ENCODE measurements at regions not wholly inside any gene's neighbourhood (a gene's known extent, or its start where the extent isn't known, plus 50 kb on each side); places are given as distances from the start of the nearest gene placed in this dataset.

DNA sequence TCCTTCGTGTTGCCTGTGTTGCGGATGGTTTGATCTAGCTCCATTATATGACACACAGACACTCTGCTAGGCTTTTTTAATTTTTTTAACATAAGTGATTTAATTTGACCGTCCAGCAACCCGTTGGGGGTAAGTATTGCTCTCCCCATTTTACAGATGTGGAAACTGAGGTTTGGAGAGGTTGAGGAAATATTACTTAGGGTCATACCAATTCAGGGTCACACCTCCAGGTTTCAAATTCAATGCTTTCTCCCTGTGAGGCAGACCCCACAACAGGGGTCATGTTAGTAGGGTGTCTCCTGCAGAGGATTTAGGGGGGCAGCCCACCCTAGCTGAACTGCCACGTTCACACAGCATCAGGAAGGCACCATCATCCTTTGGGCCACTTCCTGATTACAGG lies 179.4 kb downstream of the COPRS start:
- TF ChIP-seq, protein P1, sequence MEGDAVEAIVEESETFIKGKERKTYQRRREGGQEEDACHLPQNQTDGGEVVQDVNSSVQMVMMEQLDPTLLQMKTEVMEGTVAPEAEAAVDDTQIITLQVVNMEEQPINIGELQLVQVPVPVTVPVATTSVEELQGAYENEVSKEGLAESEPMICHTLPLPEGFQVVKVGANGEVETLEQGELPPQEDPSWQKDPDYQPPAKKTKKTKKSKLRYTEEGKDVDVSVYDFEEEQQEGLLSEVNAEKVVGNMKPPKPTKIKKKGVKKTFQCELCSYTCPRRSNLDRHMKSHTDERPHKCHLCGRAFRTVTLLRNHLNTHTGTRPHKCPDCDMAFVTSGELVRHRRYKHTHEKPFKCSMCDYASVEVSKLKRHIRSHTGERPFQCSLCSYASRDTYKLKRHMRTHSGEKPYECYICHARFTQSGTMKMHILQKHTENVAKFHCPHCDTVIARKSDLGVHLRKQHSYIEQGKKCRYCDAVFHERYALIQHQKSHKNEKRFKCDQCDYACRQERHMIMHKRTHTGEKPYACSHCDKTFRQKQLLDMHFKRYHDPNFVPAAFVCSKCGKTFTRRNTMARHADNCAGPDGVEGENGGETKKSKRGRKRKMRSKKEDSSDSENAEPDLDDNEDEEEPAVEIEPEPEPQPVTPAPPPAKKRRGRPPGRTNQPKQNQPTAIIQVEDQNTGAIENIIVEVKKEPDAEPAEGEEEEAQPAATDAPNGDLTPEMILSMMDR (IDR thresholded peaks at IDR 0.05), result no peak
- no peak for TF ChIP-seq EZH2 (IDR thresholded peaks at IDR 0.05)
